ENCODE measurements at regions not wholly inside any gene's neighbourhood (a gene's known extent, or its start where the extent isn't known, plus 50 kb on each side); places are given as distances from the start of the nearest gene placed in this dataset.

DNA sequence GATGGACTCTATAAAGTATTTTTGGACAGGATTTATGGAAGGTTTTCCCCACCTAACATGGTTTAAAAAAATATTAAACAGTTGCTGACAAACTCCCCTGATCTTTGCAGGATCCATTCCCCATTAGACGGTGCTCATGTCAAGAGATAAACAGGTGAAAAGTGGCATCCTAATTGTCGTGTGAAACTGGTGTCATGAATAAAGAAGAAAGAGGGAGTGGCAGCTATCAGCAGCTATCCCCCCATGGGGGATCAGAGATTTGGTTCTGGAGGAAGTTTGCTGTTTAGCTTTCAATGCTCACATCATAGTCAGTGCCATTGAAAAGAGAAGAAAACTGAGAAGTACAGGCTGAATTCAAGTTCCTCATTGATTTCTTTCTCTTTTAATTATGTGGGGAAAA, 329.3 kb upstream of the BRINP1 start:
- POLR2A ChIA-PET: no interaction called here
- Histone ChIP-seq H3K4me3 (ENCODE audit: low read depth, low read length) (no peak overlapping the region), H3K27ac (ENCODE audit: low read depth, low read length) (no peak overlapping the region), H3K9me3 (ENCODE audit: control insufficient read depth, insufficient read depth, low read length) (peaks cover 23% of the 10 kb centered on the region), H3K27me3 (ENCODE audit: control insufficient read depth, insufficient read depth, low read length) (no peaks in the 10 kb centered on the region)
- TF ChIP-seq, protein P1, sequence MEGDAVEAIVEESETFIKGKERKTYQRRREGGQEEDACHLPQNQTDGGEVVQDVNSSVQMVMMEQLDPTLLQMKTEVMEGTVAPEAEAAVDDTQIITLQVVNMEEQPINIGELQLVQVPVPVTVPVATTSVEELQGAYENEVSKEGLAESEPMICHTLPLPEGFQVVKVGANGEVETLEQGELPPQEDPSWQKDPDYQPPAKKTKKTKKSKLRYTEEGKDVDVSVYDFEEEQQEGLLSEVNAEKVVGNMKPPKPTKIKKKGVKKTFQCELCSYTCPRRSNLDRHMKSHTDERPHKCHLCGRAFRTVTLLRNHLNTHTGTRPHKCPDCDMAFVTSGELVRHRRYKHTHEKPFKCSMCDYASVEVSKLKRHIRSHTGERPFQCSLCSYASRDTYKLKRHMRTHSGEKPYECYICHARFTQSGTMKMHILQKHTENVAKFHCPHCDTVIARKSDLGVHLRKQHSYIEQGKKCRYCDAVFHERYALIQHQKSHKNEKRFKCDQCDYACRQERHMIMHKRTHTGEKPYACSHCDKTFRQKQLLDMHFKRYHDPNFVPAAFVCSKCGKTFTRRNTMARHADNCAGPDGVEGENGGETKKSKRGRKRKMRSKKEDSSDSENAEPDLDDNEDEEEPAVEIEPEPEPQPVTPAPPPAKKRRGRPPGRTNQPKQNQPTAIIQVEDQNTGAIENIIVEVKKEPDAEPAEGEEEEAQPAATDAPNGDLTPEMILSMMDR (IDR thresholded peaks at IDR 0.05; ENCODE audit: low read depth, low read length): no peak
- DNase-seq (ENCODE audit: low read depth, low spot score): no peak
- CTCF ChIA-PET: no interaction called here

DNA sequence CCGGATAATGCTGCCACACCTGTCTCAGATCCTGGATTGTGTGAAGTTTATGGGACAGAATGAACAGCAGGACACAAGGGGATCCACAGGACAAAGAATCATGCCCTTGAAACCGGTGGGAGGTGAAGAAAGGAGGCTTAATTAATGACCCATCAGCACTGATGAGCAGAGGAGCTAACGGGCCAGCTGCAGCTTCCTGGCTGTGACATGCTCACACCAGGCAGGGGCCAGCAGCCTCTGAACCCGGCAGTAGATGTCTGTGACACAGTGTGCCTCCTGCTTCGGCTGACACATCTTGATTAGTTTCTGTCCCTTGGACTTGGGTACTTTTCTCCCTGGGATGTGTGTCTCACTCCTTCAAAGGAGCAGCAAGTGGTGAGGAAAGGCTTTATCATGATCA, 328.8 kb upstream of the BRINP1 start:
- Histone ChIP-seq H3K4me3 (ENCODE audit: low read depth, low read length) (no peak overlapping the region), H3K27me3 (ENCODE audit: control insufficient read depth, insufficient read depth, low read length) (no peaks in the 10 kb centered on the region), H3K27ac (ENCODE audit: low read depth, low read length) (no peak overlapping the region), H3K9me3 (ENCODE audit: control insufficient read depth, insufficient read depth, low read length) (peaks cover 25% of the 10 kb centered on the region)
- DNase-seq (ENCODE audit: low read depth, low spot score): no peak
- ChIA-PET POLR2A (no interaction called here), CTCF (no interaction called here)
- TF ChIP-seq, protein P1 (IDR thresholded peaks at IDR 0.05; ENCODE audit: low read depth, low read length): no peak

- Histone ChIP-seq H3K9me3 (ENCODE audit: control insufficient read depth, insufficient read depth, low read length) (peaks cover 15% of the 10 kb centered on the region; the same call in 1 of the 2 replicates), H3K27me3 (ENCODE audit: control insufficient read depth, insufficient read depth, low read length) (no peaks in the 10 kb centered on the region), H3K27ac (ENCODE audit: low read depth, low read length) (no peak overlapping the region), H3K4me3 (ENCODE audit: low read depth, low read length) (no peak overlapping the region)
- TF ChIP-seq, protein P1 (IDR thresholded peaks at IDR 0.05; ENCODE audit: low read depth, low read length): no peak
- ChIA-PET POLR2A (no interaction called here), CTCF (no interaction called here)
- no peak for DNase-seq (ENCODE audit: low read depth, low spot score)
These were observed 320.6 kb upstream of the BRINP1 start for GRCh38 chr9:119689879-119690278.

GRCh38 chr9:119688547-119688946, 319.3 kb upstream of the BRINP1 start:
- Histone ChIP-seq H3K4me3 (ENCODE audit: low read depth, low read length) (no peak overlapping the region), H3K27me3 (ENCODE audit: control insufficient read depth, insufficient read depth, low read length) (no peaks in the 10 kb centered on the region), H3K9me3 (ENCODE audit: control insufficient read depth, insufficient read depth, low read length) (peaks cover 10% of the 10 kb centered on the region; the same call in 1 of the 2 replicates), H3K27ac (ENCODE audit: low read depth, low read length) (no peak overlapping the region)
- ChIA-PET CTCF (no interaction called here), POLR2A (no interaction called here)
- no peak for DNase-seq (ENCODE audit: low read depth, low spot score)
- TF ChIP-seq, protein P1 (IDR thresholded peaks at IDR 0.05; ENCODE audit: low read depth, low read length): no peak

DNA sequence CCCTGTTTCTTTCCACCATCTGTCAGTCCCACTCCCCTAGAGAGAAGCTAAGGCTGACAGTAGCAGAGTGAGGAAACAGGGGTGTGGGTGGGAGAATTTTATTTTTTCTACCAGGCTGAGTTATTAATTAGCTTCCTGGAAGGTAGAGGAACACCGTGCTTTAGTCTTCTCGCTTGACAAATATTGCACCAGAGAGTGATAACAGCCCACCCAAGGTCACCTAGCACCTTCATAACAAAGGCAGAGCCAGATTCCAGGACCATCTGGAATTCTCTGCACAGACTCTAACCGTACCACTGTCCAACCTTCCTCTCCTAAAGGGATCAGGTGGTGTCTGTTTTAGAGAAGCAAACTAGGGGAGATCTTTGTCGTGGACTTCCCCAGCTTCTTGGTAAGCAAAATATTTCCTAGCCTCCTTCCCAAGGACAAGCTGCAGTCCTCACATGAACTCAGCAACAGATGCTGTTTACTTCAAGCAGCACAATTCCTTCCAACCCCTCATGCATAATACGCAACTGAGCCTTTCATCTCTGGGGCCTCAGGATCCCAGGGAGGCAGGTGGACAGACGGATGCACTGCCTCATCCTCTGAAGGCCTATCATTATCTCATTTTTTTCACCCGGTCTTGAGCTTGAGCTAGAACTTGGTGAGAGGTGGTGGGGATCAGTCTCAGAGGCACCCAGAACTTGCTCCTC, 308.7 kb upstream of the BRINP1 start:
- DNase-seq (ENCODE audit: low read depth, low spot score): no peak
- Histone ChIP-seq H3K9me3 (ENCODE audit: control insufficient read depth, insufficient read depth, low read length) (peaks cover 28% of the 10 kb centered on the region), H3K27ac (ENCODE audit: low read depth, low read length) (no peak overlapping the region), H3K4me3 (ENCODE audit: low read depth, low read length) (no peak overlapping the region), H3K27me3 (ENCODE audit: control insufficient read depth, insufficient read depth, low read length) (no peaks in the 10 kb centered on the region)
- ChIA-PET CTCF (no interaction called here), POLR2A (no interaction called here)
- TF ChIP-seq, protein P1 (IDR thresholded peaks at IDR 0.05; ENCODE audit: low read depth, low read length): no peak

All from AG04450 (cell line).